ENCODE measurements at regions not wholly inside any gene's neighbourhood (a gene's known extent, or its start where the extent isn't known, plus 50 kb on each side); places are given as distances from the start of the nearest gene placed in this dataset.

GRCh38 chr5:57394421-57395210 lies 88.0 kb downstream of the ACTBL2 start:
- TF ChIP-seq POLR2AphosphoS5 (IDR thresholded peaks at IDR 0.05; ENCODE audit: low read depth) (no peak), CTCF (IDR thresholded peaks at IDR 0.05; ENCODE audit: insufficient read depth, low read length) (no peak), GABPA (IDR thresholded peaks at IDR 0.05; ENCODE audit: low read depth) (no peak), REST (IDR thresholded peaks at IDR 0.05; ENCODE audit: insufficient replicate concordance, low read depth) (no peak)

Data from HL-60 (cell line).